HG03095 (cell line): ENCODE measurements at regions not wholly inside any gene's neighbourhood (a gene's known extent, or its start where the extent isn't known, plus 50 kb on each side); places are given as distances from the start of the nearest gene placed in this dataset.

Experiments used
- ATAC-seq: cut with Tn5 transposase; IDR thresholded peaks from one replicate; pipeline ENCODE4 v1.9.1; 2021; ENCODE audit warnings: moderate library complexity; ENCODE audit not compliant: unreplicated experiment

- ATAC-seq: no peak
Observed at GRCh38 chr1:78351551-78352216, 139.1 kb upstream of the PTGFR start.

- ATAC-seq: no peak
Observed at GRCh38 chr1:78355656-78356055, 135.1 kb upstream of the PTGFR start.

GRCh38 chr1:78358165-78358564 is 132.6 kb upstream of the PTGFR start:
- ATAC-seq: no peak

- no peak for ATAC-seq
Observed at GRCh38 chr1:78359666-78360065, 131.1 kb upstream of the PTGFR start.

- no peak for ATAC-seq
Observed at GRCh38 chr1:78360584-78360983, 130.2 kb upstream of the PTGFR start.

- ATAC-seq: no peak
Observed at GRCh38 chr1:78367700-78368099, 123.1 kb upstream of the PTGFR start.

- no peak for ATAC-seq
Observed at GRCh38 chr1:78369546-78369945, 121.2 kb upstream of the PTGFR start.

GRCh38 chr1:78370356-78370755 is 120.4 kb upstream of the PTGFR start:
- ATAC-seq: peak; percentile 53

GRCh38 chr1:78370779-78371482 is 119.8 kb upstream of the PTGFR start:
- ATAC-seq: peak; percentile 60

- no peak for ATAC-seq
Observed at GRCh38 chr1:78373676-78374075, 117.1 kb upstream of the PTGFR start.

GRCh38 chr1:78375996-78376395 is 114.8 kb upstream of the PTGFR start:
- ATAC-seq: no peak

- no peak for ATAC-seq
Observed at GRCh38 chr1:78377356-78377928, 113.3 kb upstream of the PTGFR start.

- ATAC-seq: no peak
Observed at GRCh38 chr1:78383923-78384322, 106.9 kb upstream of the PTGFR start.

GRCh38 chr1:78385744-78386462 is 104.9 kb upstream of the PTGFR start:
- peak; percentile 70 for ATAC-seq

GRCh38 chr1:78387201-78387600 is 103.6 kb upstream of the PTGFR start:
- no peak for ATAC-seq

GRCh38 chr1:78387871-78388270 is 102.9 kb upstream of the PTGFR start:
- ATAC-seq: no peak

GRCh38 chr1:78388275-78388674 is 102.5 kb upstream of the PTGFR start:
- ATAC-seq: no peak

GRCh38 chr1:78401148-78401547 is 89.6 kb upstream of the PTGFR start:
- ATAC-seq: no peak

- no peak for ATAC-seq
Observed at GRCh38 chr1:78408192-78408591, 82.6 kb upstream of the PTGFR start.

- ATAC-seq: no peak
Observed at GRCh38 chr1:78408810-78409209, 82.0 kb upstream of the PTGFR start.

GRCh38 chr1:78410643-78411042 is 80.1 kb upstream of the PTGFR start:
- no peak for ATAC-seq

GRCh38 chr1:78411707-78412106 is 79.1 kb upstream of the PTGFR start:
- no peak for ATAC-seq
